ENCODE measurements at regions not wholly inside any gene's neighbourhood (a gene's known extent, or its start where the extent isn't known, plus 50 kb on each side); places are given as distances from the start of the nearest gene placed in this dataset.

GRCh38 chr14:94998685-94999084, 158.6 kb downstream of the DICER1 start:
- no peak for DNase-seq (ENCODE audit: low read depth)
- no peak for TF ChIP-seq CTCF (IDR thresholded peaks at IDR 0.05; ENCODE audit: insufficient read depth, low read length)
- H3K4me3 ChIP-seq (ENCODE audit: low read depth, low read length): no peak overlapping the region

GRCh38 chr14:94998110-94998509, 159.2 kb downstream of the DICER1 start:
- DNase-seq (ENCODE audit: low read depth): no peak
- H3K4me3 ChIP-seq (ENCODE audit: low read depth, low read length): no peak overlapping the region
- no peak for TF ChIP-seq CTCF (IDR thresholded peaks at IDR 0.05; ENCODE audit: insufficient read depth, low read length)

- no peak for TF ChIP-seq CTCF (IDR thresholded peaks at IDR 0.05; ENCODE audit: insufficient read depth, low read length)
Observed at GRCh38 chr14:94995551-94995950, 161.8 kb downstream of the DICER1 start.

GRCh38 chr14:94994245-94994644, 163.1 kb downstream of the DICER1 start:
- no peak for DNase-seq (ENCODE audit: low read depth)
- H3K4me3 ChIP-seq (ENCODE audit: low read depth, low read length): no peak overlapping the region
- no peak for TF ChIP-seq CTCF (IDR thresholded peaks at IDR 0.05; ENCODE audit: insufficient read depth, low read length)

More at GRCh38 chr14:94995551-94995950, 161.8 kb downstream of the DICER1 start:
- no peak for DNase-seq (ENCODE audit: low read depth)
- no peak overlapping the region for H3K4me3 ChIP-seq (ENCODE audit: low read depth, low read length)

- H3K4me3 ChIP-seq (ENCODE audit: low read depth, low read length): no peak overlapping the region
- no peak for TF ChIP-seq CTCF (IDR thresholded peaks at IDR 0.05; ENCODE audit: insufficient read depth, low read length)
- no peak for DNase-seq (ENCODE audit: low read depth)
Observed at GRCh38 chr14:94992046-94992445, 165.3 kb downstream of the DICER1 start.

GRCh38 chr14:94989946-94990345, 167.4 kb downstream of the DICER1 start:
- H3K4me3 ChIP-seq (ENCODE audit: low read depth, low read length): no peak overlapping the region
- no peak for DNase-seq (ENCODE audit: low read depth)
- no peak for TF ChIP-seq CTCF (IDR thresholded peaks at IDR 0.05; ENCODE audit: insufficient read depth, low read length)

GRCh38 chr14:94989417-94989816, 167.9 kb downstream of the DICER1 start:
- no peak for TF ChIP-seq CTCF (IDR thresholded peaks at IDR 0.05; ENCODE audit: insufficient read depth, low read length)
- DNase-seq (ENCODE audit: low read depth): no peak
- no peak overlapping the region for H3K4me3 ChIP-seq (ENCODE audit: low read depth, low read length)
